ENCODE measurements at regions not wholly inside any gene's neighbourhood (a gene's known extent, or its start where the extent isn't known, plus 50 kb on each side); places are given as distances from the start of the nearest gene placed in this dataset.

DNA sequence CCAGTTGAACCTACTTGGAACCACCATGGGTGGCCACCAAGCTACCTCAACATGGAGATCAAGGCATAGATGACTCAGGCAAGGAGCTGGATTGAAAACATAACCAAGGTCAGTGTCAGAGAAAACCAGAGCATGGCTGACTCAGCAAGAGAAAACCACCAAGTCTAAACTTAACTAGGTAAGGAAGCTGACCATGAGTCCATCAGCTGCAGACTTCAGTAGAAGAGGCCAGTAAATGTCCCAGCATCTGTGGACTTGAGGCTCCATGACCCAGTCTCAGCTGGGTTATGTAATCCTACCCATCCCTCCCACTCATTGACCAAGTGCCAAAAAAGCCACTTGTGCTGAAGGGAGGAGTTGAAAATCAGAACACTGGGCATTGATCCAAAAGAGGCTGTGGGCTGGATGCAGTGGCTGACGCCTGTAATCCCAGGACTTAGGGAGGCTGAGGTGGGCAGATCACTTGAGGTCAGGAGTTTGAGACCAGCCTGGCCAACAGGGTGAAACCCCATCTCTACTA lies 93.7 kb upstream of the CBLN4 start:
- H3K9me3 Mint-ChIP-seq, result peaks cover 54% of the 10 kb centered on the region
- no peaks in the 10 kb centered on the region for H3K4me1 Mint-ChIP-seq
- no peaks in the 10 kb centered on the region for H3K36me3 Mint-ChIP-seq (ENCODE audit: low read depth)
- H3K27ac Mint-ChIP-seq, result no peak overlapping the region
- no peak overlapping the region for H3K4me3 Mint-ChIP-seq
- TF ChIP-seq, protein P1, sequence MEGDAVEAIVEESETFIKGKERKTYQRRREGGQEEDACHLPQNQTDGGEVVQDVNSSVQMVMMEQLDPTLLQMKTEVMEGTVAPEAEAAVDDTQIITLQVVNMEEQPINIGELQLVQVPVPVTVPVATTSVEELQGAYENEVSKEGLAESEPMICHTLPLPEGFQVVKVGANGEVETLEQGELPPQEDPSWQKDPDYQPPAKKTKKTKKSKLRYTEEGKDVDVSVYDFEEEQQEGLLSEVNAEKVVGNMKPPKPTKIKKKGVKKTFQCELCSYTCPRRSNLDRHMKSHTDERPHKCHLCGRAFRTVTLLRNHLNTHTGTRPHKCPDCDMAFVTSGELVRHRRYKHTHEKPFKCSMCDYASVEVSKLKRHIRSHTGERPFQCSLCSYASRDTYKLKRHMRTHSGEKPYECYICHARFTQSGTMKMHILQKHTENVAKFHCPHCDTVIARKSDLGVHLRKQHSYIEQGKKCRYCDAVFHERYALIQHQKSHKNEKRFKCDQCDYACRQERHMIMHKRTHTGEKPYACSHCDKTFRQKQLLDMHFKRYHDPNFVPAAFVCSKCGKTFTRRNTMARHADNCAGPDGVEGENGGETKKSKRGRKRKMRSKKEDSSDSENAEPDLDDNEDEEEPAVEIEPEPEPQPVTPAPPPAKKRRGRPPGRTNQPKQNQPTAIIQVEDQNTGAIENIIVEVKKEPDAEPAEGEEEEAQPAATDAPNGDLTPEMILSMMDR (IDR thresholded peaks at IDR 0.05; ENCODE audit: unreplicated experiment in 3 of 3), result no peak
- no peaks in the 10 kb centered on the region for H3K27me3 Mint-ChIP-seq (ENCODE audit: low read depth)

DNA sequence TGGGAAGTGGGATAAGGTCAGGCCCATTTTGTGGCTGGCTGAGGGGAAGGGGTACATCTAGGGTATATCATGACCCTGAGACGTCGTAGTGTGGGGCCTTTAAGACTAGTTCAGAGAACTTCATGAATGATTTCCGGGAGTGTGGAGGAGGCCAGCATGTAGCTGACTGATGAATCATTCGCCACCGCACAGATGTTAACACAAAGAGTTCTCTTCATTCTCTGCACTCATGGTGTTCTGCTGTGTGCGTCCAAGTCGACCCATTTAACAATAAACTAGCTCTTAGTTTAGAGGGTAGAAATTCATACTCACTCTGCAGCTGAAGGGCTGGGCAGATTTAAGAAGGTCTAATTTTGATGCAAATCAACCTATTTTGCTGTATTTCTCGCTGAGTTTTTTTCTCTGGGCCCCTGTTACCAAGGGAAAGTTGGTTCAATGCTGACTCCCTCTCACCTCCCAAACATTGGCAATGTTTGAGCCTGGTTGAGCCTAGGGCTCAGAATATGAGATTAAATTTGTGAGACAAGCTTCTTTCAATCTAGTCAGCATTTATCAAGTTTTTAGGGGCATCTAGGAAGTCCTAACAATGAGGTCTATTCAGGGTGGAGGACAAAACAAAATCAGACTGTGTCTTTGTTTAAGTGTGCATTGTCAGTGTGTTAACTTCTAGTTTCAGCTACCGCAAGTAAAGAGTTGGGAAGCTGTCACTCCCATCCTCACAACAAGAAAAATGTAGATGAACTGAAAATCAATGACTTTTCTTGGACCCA lies 106.8 kb upstream of the CBLN4 start:
- H3K4me3 Mint-ChIP-seq, result no peak overlapping the region
- TF ChIP-seq, protein P1 (IDR thresholded peaks at IDR 0.05; ENCODE audit: unreplicated experiment in 3 of 3), result no peak
- H3K9me3 Mint-ChIP-seq, result peaks cover 47% of the 10 kb centered on the region
- H3K27me3 Mint-ChIP-seq (ENCODE audit: low read depth), result no peaks in the 10 kb centered on the region
- H3K36me3 Mint-ChIP-seq (ENCODE audit: low read depth), result no peaks in the 10 kb centered on the region
- no peaks in the 10 kb centered on the region for H3K4me1 Mint-ChIP-seq
- H3K27ac Mint-ChIP-seq, result no peak overlapping the region

DNA sequence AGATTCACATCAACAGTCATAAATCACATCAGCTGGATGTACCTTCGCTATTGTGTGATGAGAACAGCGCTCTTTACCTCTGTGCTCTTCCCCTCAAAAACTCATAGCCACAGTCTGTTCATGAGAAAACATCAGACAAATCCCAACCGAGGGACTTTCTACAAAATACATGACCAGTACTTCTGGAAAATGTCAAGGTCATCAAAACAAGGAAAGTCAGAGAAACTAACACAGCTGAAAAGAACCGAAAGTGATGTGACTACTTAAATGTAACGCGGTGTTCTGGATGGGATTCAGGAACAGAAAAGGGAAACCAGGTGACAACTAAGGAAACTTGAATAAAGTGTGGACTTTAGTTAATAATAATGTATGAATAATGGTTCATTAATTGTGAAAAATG lies 112.0 kb upstream of the CBLN4 start:
- H3K9me3 Mint-ChIP-seq, result peaks cover 50% of the 10 kb centered on the region
- no peak overlapping the region for H3K4me3 Mint-ChIP-seq
- no peak overlapping the region for H3K27ac Mint-ChIP-seq
- no peaks in the 10 kb centered on the region for H3K4me1 Mint-ChIP-seq
- H3K27me3 Mint-ChIP-seq (ENCODE audit: low read depth), result no peaks in the 10 kb centered on the region
- TF ChIP-seq, protein P1 (IDR thresholded peaks at IDR 0.05; ENCODE audit: unreplicated experiment in 3 of 3), result no peak
- no peaks in the 10 kb centered on the region for H3K36me3 Mint-ChIP-seq (ENCODE audit: low read depth)

DNA sequence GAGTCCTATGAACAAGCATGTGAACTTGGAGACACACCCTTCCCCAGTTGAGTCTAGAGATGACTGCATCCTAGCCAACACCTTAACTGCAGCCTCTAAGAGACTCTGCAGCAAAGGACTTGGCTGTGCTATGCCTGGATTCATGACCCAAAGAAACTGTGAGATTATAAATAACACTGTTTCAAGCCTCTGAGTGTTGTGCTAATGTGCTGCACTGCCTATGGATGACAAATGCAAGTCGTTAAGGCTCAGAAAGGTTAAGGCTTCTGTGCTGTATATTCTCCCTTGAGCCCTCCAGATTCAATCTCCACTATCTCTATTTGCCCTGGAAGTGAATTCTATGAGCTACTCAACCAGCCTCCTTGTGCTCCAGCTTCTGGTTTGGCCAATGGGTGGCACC lies 116.5 kb upstream of the CBLN4 start:
- Mint-ChIP-seq H3K4me1 (no peaks in the 10 kb centered on the region), H3K4me3 (no peak overlapping the region), H3K27ac (no peak overlapping the region), H3K27me3 (ENCODE audit: low read depth) (no peaks in the 10 kb centered on the region), H3K9me3 (peaks cover 49% of the 10 kb centered on the region), H3K36me3 (ENCODE audit: low read depth) (no peaks in the 10 kb centered on the region)
- TF ChIP-seq, protein P1 (IDR thresholded peaks at IDR 0.05; ENCODE audit: unreplicated experiment in 3 of 3), result no peak

DNA sequence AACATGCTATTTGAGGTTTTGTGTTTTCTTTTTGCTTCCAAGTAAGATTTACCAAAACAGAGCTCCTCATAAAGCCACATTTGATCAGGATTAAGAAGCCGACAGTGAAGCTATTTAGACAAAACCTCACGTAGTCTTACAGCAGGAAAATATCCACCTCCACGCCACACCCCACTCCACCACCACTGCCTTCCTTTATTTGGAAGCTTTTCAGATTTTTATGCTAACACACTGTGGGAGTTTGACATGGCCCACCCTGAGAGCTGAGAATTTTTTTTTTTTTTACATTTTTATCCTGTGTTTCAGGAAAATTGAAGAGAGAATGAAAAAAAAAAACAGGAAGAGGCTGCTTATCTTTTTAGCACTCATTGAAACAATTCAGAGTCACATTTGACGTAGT lies 104.8 kb upstream of the MC3R start:
- Mint-ChIP-seq H3K4me1 (no peaks in the 10 kb centered on the region), H3K27ac (no peak overlapping the region)
- TF ChIP-seq, protein P1 (IDR thresholded peaks at IDR 0.05; ENCODE audit: unreplicated experiment in 3 of 3), result no peak

DNA sequence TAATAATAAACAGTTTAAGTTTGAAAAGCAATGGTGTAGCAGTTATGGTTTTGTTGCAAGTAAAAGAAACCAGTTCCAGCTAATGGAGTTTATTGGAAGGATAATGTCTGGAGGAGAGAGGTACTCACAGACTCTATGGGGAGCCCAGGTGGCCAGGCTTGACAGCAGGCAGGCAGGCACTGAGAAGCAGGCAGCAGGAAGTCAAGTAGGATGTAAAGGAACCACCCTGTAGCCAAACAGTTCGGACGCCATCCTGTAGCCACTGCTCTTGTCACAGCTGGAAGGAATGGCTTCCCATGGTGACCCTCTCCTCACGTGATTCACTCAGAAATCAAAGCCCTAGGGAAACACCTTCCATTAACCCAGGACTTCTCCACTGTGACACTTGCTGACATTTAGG lies 96.7 kb upstream of the MC3R start:
- H3K27me3 Mint-ChIP-seq (ENCODE audit: low read depth), result peaks cover 6% of the 10 kb centered on the region
- H3K9me3 Mint-ChIP-seq, result peaks cover 51% of the 10 kb centered on the region
- no peak overlapping the region for H3K27ac Mint-ChIP-seq

More for the DNA sequence above, 104.8 kb upstream of the MC3R start:
- H3K4me3 Mint-ChIP-seq, result no peak overlapping the region
- H3K36me3 Mint-ChIP-seq (ENCODE audit: low read depth), result no peaks in the 10 kb centered on the region
- H3K9me3 Mint-ChIP-seq, result peaks cover 53% of the 10 kb centered on the region
- peaks cover 4% of the 10 kb centered on the region for H3K27me3 Mint-ChIP-seq (ENCODE audit: low read depth)

More for the DNA sequence above, 96.7 kb upstream of the MC3R start:
- no peak overlapping the region for H3K4me3 Mint-ChIP-seq
- TF ChIP-seq, protein P1 (IDR thresholded peaks at IDR 0.05; ENCODE audit: unreplicated experiment in 3 of 3), result no peak
- H3K36me3 Mint-ChIP-seq (ENCODE audit: low read depth), result no peaks in the 10 kb centered on the region
- H3K4me1 Mint-ChIP-seq, result no peaks in the 10 kb centered on the region

Measured in nephron (organoid).